Neutrophil (primary cell): ENCODE measurements at regions not wholly inside any gene's neighbourhood (a gene's known extent, or its start where the extent isn't known, plus 50 kb on each side); places are given as distances from the start of the nearest gene placed in this dataset.

Source experiments
- H3K27ac ChIP-seq: fragments of 200-600 bp; sonication (generic); 2 replicates; pipeline ENCODE4 v1.5.1; 2016; ENCODE audit warnings: mild to moderate bottlenecking, moderate library complexity
- H3K27me3 ChIP-seq: fragments of 200-600 bp; sonication (generic); 2 replicates; pipeline ENCODE4 v1.6.0; 2016; ENCODE audit warnings: mild to moderate bottlenecking
- H3K36me3 ChIP-seq: fragments of 200-600 bp; sonication (generic); 2 replicates; pipeline ENCODE4 v1.5.1; 2017
- H3K4me1 ChIP-seq, 2 experiments: fragments of 200-600 bp in 1 of 2; sonication (generic) in 1 of 2; 1 replicate in 1 of 2; 2 replicates in 1 of 2; pipeline versions ENCODE4 v1.5.1 to v1.6.1; 2013 to 2016; ENCODE audit warnings: low read depth in 1 of 2, low read length in 1 of 2, mild to moderate bottlenecking in 1 of 2, moderate library complexity in 1 of 2; ENCODE audit not compliant: control insufficient read depth in 1 of 2, insufficient read depth in 1 of 2
- H3K4me3 ChIP-seq, 2 experiments: fragments of 200-600 bp in 1 of 2; sonication (generic) in 1 of 2; 1 replicate in 1 of 2; 2 replicates in 1 of 2; pipeline ENCODE4 v1.5.1; 2013 to 2016; ENCODE audit warnings: low read depth in 1 of 2, low read length in 1 of 2, mild to moderate bottlenecking in 1 of 2, moderate library complexity in 1 of 2
- H3K9me3 ChIP-seq: fragments of 200-600 bp; sonication (generic); 2 replicates; pipeline ENCODE4 v1.5.1; 2016
- CTCF ChIP-seq: fragments of 200-600 bp; sonication (generic); IDR thresholded peaks from 2 replicates; pipeline ENCODE4 v1.5.1; 2016; ENCODE audit warnings: antibody characterized with exemption

- Histone ChIP-seq H3K27ac (no peak overlapping the region), H3K4me3 (no peak overlapping the region), H3K9me3 (no peaks in the 10 kb centered on the region), H3K4me1 (no peaks in the 10 kb centered on the region), H3K27me3 (no peaks in the 10 kb centered on the region), H3K36me3 (no peaks in the 10 kb centered on the region)
- TF ChIP-seq CTCF: no peak
Measured at GRCh38 chr4:14583331-14583730, 418.9 kb upstream of the CPEB2 start.

- H3K9me3 ChIP-seq: no peaks in the 10 kb centered on the region
- H3K27me3 ChIP-seq: no peaks in the 10 kb centered on the region
Measured at GRCh38 chr4:14583752-14584151, 418.5 kb upstream of the CPEB2 start.

GRCh38 chr4:14592950-14593349, 409.3 kb upstream of the CPEB2 start:
- no peak for TF ChIP-seq CTCF
- no peaks in the 10 kb centered on the region for H3K27me3 ChIP-seq
- H3K9me3 ChIP-seq: no peaks in the 10 kb centered on the region
- no peaks in the 10 kb centered on the region for H3K36me3 ChIP-seq
- no peak overlapping the region for H3K27ac ChIP-seq
- no peaks in the 10 kb centered on the region for H3K4me1 ChIP-seq
- no peak overlapping the region for H3K4me3 ChIP-seq

More at GRCh38 chr4:14583752-14584151, 418.5 kb upstream of the CPEB2 start:
- no peak overlapping the region for H3K4me3 ChIP-seq
- no peaks in the 10 kb centered on the region for H3K36me3 ChIP-seq
- H3K27ac ChIP-seq: no peak overlapping the region
- TF ChIP-seq CTCF: no peak
- H3K4me1 ChIP-seq: no peaks in the 10 kb centered on the region

- no peak for TF ChIP-seq CTCF
- Histone ChIP-seq H3K4me1 (no peaks in the 10 kb centered on the region), H3K36me3 (no peaks in the 10 kb centered on the region), H3K4me3 (no peak overlapping the region), H3K9me3 (no peaks in the 10 kb centered on the region), H3K27ac (no peak overlapping the region), H3K27me3 (no peaks in the 10 kb centered on the region)
Measured at GRCh38 chr4:14596028-14596427, 406.3 kb upstream of the CPEB2 start.

- no peak for TF ChIP-seq CTCF
- Histone ChIP-seq H3K27ac (no peak overlapping the region), H3K27me3 (no peaks in the 10 kb centered on the region), H3K9me3 (no peaks in the 10 kb centered on the region), H3K4me1 (no peaks in the 10 kb centered on the region), H3K36me3 (no peaks in the 10 kb centered on the region), H3K4me3 (no peak overlapping the region)
Measured at GRCh38 chr4:14596437-14596836, 405.8 kb upstream of the CPEB2 start.

GRCh38 chr4:14596904-14597303, 405.4 kb upstream of the CPEB2 start:
- Histone ChIP-seq H3K36me3 (no peaks in the 10 kb centered on the region), H3K27ac (no peak overlapping the region), H3K27me3 (no peaks in the 10 kb centered on the region), H3K4me3 (no peak overlapping the region), H3K4me1 (no peaks in the 10 kb centered on the region), H3K9me3 (no peaks in the 10 kb centered on the region)
- no peak for TF ChIP-seq CTCF
